ENCODE measurements at regions not wholly inside any gene's neighbourhood (a gene's known extent, or its start where the extent isn't known, plus 50 kb on each side); places are given as distances from the start of the nearest gene placed in this dataset.

DNA sequence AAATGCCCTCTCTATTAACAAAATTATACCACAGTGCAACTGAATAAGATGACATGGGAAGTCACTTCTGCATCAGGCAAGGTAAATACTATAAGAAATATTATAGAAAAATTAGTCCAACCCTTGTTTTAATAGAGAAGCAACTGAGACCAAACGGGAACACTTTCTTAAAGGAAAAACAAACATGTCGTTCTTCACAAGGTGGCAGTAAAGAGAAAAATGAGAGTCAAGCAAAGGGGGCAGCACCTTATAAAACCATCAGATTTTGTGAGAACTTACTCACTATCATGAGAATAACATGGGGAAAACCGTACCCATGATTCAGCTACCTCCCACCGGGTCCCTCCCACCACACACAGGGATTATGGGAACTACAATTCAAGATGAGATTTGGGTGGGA is 481.7 kb upstream of the CRIM1 start:
- no peak overlapping the region for H3K4me2 ChIP-seq (ENCODE audit: low read length)
- H3K9me3 ChIP-seq (ENCODE audit: low read length), result no peaks in the 10 kb centered on the region
- H3K9ac ChIP-seq (ENCODE audit: low read length), result no peak overlapping the region
- no peaks in the 10 kb centered on the region for H3F3A ChIP-seq (ENCODE audit: insufficient read depth, low read length, poor library complexity, severe bottlenecking)
- no peaks in the 10 kb centered on the region for H3K79me2 ChIP-seq (replicated peaks; ENCODE audit: insufficient read depth, low read length)
- no peak overlapping the region for H3K4me3 ChIP-seq (ENCODE audit: low read length)
- no peak overlapping the region for H3K27ac ChIP-seq (ENCODE audit: low read length)
- no peaks in the 10 kb centered on the region for H3K36me3 ChIP-seq (ENCODE audit: insufficient read depth, low read length)
- peak; percentile 35 for TF ChIP-seq SMC3 (conservative IDR thresholded peaks at IDR 0.05; ENCODE audit: poor library complexity)
- no peak for TF ChIP-seq EP300 (conservative IDR thresholded peaks at IDR 0.05; ENCODE audit: poor library complexity, severe bottlenecking)
- TF ChIP-seq POLR2AphosphoS5 (IDR thresholded peaks at IDR 0.05), result no peak
- TF ChIP-seq, protein P1, sequence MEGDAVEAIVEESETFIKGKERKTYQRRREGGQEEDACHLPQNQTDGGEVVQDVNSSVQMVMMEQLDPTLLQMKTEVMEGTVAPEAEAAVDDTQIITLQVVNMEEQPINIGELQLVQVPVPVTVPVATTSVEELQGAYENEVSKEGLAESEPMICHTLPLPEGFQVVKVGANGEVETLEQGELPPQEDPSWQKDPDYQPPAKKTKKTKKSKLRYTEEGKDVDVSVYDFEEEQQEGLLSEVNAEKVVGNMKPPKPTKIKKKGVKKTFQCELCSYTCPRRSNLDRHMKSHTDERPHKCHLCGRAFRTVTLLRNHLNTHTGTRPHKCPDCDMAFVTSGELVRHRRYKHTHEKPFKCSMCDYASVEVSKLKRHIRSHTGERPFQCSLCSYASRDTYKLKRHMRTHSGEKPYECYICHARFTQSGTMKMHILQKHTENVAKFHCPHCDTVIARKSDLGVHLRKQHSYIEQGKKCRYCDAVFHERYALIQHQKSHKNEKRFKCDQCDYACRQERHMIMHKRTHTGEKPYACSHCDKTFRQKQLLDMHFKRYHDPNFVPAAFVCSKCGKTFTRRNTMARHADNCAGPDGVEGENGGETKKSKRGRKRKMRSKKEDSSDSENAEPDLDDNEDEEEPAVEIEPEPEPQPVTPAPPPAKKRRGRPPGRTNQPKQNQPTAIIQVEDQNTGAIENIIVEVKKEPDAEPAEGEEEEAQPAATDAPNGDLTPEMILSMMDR (IDR thresholded peaks at IDR 0.05; ENCODE audit: poor library complexity, severe bottlenecking), result no peak
- TF ChIP-seq, protein P2, sequence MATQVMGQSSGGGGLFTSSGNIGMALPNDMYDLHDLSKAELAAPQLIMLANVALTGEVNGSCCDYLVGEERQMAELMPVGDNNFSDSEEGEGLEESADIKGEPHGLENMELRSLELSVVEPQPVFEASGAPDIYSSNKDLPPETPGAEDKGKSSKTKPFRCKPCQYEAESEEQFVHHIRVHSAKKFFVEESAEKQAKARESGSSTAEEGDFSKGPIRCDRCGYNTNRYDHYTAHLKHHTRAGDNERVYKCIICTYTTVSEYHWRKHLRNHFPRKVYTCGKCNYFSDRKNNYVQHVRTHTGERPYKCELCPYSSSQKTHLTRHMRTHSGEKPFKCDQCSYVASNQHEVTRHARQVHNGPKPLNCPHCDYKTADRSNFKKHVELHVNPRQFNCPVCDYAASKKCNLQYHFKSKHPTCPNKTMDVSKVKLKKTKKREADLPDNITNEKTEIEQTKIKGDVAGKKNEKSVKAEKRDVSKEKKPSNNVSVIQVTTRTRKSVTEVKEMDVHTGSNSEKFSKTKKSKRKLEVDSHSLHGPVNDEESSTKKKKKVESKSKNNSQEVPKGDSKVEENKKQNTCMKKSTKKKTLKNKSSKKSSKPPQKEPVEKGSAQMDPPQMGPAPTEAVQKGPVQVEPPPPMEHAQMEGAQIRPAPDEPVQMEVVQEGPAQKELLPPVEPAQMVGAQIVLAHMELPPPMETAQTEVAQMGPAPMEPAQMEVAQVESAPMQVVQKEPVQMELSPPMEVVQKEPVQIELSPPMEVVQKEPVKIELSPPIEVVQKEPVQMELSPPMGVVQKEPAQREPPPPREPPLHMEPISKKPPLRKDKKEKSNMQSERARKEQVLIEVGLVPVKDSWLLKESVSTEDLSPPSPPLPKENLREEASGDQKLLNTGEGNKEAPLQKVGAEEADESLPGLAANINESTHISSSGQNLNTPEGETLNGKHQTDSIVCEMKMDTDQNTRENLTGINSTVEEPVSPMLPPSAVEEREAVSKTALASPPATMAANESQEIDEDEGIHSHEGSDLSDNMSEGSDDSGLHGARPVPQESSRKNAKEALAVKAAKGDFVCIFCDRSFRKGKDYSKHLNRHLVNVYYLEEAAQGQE (IDR thresholded peaks at IDR 0.05; ENCODE audit: borderline replicate concordance), result no peak
- TF ChIP-seq MXI1 (conservative IDR thresholded peaks at IDR 0.05; ENCODE audit: poor library complexity, severe bottlenecking), result no peak
- no peaks in the 10 kb centered on the region for H3K27me3 ChIP-seq (ENCODE audit: insufficient read depth, low read depth, low read length)
- H4K20me1 ChIP-seq (ENCODE audit: insufficient read depth), result no peaks in the 10 kb centered on the region
- H3K9me2 ChIP-seq (ENCODE audit: insufficient read depth, low read length), result no peaks in the 10 kb centered on the region
- no peak overlapping the region for H2AFZ ChIP-seq (ENCODE audit: low read depth, low read length)

DNA sequence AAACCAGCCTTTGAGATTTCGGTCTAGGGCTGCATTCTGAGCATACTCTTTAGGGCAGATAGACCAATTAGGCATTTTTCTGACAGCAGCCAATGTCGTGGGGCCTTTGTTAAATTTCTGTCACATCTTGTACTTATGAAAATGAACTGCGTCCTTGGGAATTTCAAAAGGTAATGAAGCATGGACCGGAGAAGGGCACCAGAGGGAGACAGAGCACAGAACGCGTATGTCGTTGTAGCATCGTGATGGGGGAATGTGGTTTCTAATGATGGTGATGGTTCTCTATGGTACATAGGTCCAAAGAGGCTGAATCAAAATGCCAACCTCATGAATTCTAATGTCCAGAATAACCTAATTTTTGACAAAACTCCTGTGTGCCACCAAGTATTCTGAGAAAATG is 483.9 kb upstream of the CRIM1 start:
- Histone ChIP-seq H2AFZ (ENCODE audit: low read depth, low read length) (no peak overlapping the region), H3K27me3 (ENCODE audit: insufficient read depth, low read depth, low read length) (no peaks in the 10 kb centered on the region), H3K27ac (ENCODE audit: low read length) (no peak overlapping the region), H4K20me1 (ENCODE audit: insufficient read depth) (no peaks in the 10 kb centered on the region), H3K9me2 (ENCODE audit: insufficient read depth, low read length) (no peaks in the 10 kb centered on the region), H3K4me2 (ENCODE audit: low read length) (no peak overlapping the region), H3K9me3 (ENCODE audit: low read length) (no peaks in the 10 kb centered on the region), H3F3A (ENCODE audit: insufficient read depth, low read length, poor library complexity, severe bottlenecking) (no peaks in the 10 kb centered on the region), H3K79me2 (replicated peaks; ENCODE audit: insufficient read depth, low read length) (no peaks in the 10 kb centered on the region), H3K36me3 (ENCODE audit: insufficient read depth, low read length) (no peaks in the 10 kb centered on the region), H3K4me3 (ENCODE audit: low read length) (no peak overlapping the region), H3K9ac (ENCODE audit: low read length) (no peak overlapping the region)
- TF ChIP-seq, protein P1 (IDR thresholded peaks at IDR 0.05; ENCODE audit: poor library complexity, severe bottlenecking), result peak; percentile 59
- TF ChIP-seq RAD21 (conservative IDR thresholded peaks at IDR 0.05), result peak; percentile 63
- TF ChIP-seq SMC3 (conservative IDR thresholded peaks at IDR 0.05; ENCODE audit: poor library complexity), result peak; percentile 64
- TF ChIP-seq, protein P2 (IDR thresholded peaks at IDR 0.05; ENCODE audit: borderline replicate concordance), result no peak
- no peak for TF ChIP-seq EZH2 (IDR thresholded peaks at IDR 0.05; ENCODE audit: borderline replicate concordance, insufficient read depth, low read length, poor library complexity, severe bottlenecking)
